HepG2 (cell line): ENCODE measurements at regions not wholly inside any gene's neighbourhood (a gene's known extent, or its start where the extent isn't known, plus 50 kb on each side); places are given as distances from the start of the nearest gene placed in this dataset.
A peak's percentile ranks its signal among the peaks of the same experiment; 100 is the strongest.

Experiments
- AGO1 ChIP-seq: fragments of 200-400 bp; formaldehyde crosslinking; IDR thresholded peaks from 2 replicates; pipeline ENCODE4 v1.6.1; 2017; ENCODE audit warnings: mild to moderate bottlenecking, low read depth, low read length, moderate library complexity; ENCODE audit not compliant: poor library complexity, severe bottlenecking
- ATM ChIP-seq: fragments of 450-650 bp; IDR thresholded peaks from 2 replicates; pipeline ENCODE4 v1.7.1; 2017; ENCODE audit warnings: mild to moderate bottlenecking, borderline replicate concordance
- NFRKB ChIP-seq: fragments of 450-650 bp; IDR thresholded peaks from 2 replicates; pipeline ENCODE4 v1.6.1; 2017
- PATZ1 ChIP-seq: sonication (generic); formaldehyde crosslinking; IDR thresholded peaks from 2 replicates; pipeline ENCODE4 v1.4.0; 2020; ENCODE audit warnings: missing genetic modification reagents
- RBM22 ChIP-seq: fragments of 200-400 bp; formaldehyde crosslinking; optimal IDR thresholded peaks from 2 replicates; pipeline ENCODE3; 2017; ENCODE audit warnings: mild to moderate bottlenecking, low read length, moderate library complexity
- SETDB1 ChIP-seq: sonication (generic); formaldehyde crosslinking; IDR thresholded peaks from 2 replicates; pipeline ENCODE4 v1.5.1; 2020; ENCODE audit warnings: missing genetic modification reagents, mild to moderate bottlenecking, borderline replicate concordance
- TFAP4 ChIP-seq: sonication (generic); IDR thresholded peaks from 2 replicates; pipeline ENCODE4 v1.6.1; 2016; ENCODE audit warnings: low read depth, borderline replicate concordance
- ZHX2 ChIP-seq, 2 experiments: sonication (generic) in 1 of 2; formaldehyde crosslinking in 1 of 2; IDR thresholded peaks; 2 replicates each; pipeline versions ENCODE4 v1.6.1 to v1.9.0; 2014 to 2022; ENCODE audit warnings: antibody characterized with exemption in 1 of 2, borderline replicate concordance in 1 of 2, inconsistent platforms in 1 of 2, low read depth in 1 of 2, missing genetic modification reagents in 1 of 2
- ZNF160 ChIP-seq: sonication (generic); formaldehyde crosslinking; IDR thresholded peaks from 2 replicates; pipeline ENCODE4 v1.8.0; 2022; ENCODE audit warnings: mild to moderate bottlenecking, inconsistent platforms, missing genetic modification reagents
- ZNF230 ChIP-seq: sonication (generic); formaldehyde crosslinking; IDR thresholded peaks from 2 replicates; pipeline ENCODE4 v1.4.0; 2020; ENCODE audit warnings: mild to moderate bottlenecking, missing genetic modification reagents
- ZNF30 ChIP-seq: sonication (generic); formaldehyde crosslinking; IDR thresholded peaks from 2 replicates; pipeline ENCODE4 v1.5.0; 2020; ENCODE audit warnings: mild to moderate bottlenecking, missing genetic modification reagents
- ZNF331 ChIP-seq: sonication (generic); formaldehyde crosslinking; IDR thresholded peaks from 2 replicates; pipeline ENCODE4 v1.4.0; 2020; ENCODE audit warnings: missing genetic modification reagents
- ZNF614 ChIP-seq: IDR thresholded peaks from 2 replicates; pipeline ENCODE4 v1.6.1; 2018; ENCODE audit warnings: missing biosample characterization, missing genetic modification reagents, inconsistent platforms, borderline replicate concordance
- ZNF639 ChIP-seq: conservative IDR thresholded peaks from 2 replicates; pipeline ENCODE4 v1.6.1; 2018; ENCODE audit warnings: missing genetic modification reagents

- TF ChIP-seq AGO1 (no peak), ZNF160 (CRISPR knock-in tag) (peak; percentile 90), RBM22 (no peak), TFAP4 (peak; percentile 46; the same call in 1 of the 2 replicates), ZNF230 (CRISPR knock-in tag) (peak; percentile 71; the same call in 1 of the 2 replicates), PATZ1 (CRISPR knock-in tag) (peak; percentile 98), SETDB1 (CRISPR knock-in tag) (0 out of 2 replicates have a peak, but pooled peaks have one; percentile 34), ZNF639 (CRISPR knock-in tag) (peak; percentile 74; the same call in 1 of the 2 replicates), ZNF614 (CRISPR knock-in tag) (no peak), ZNF30 (CRISPR knock-in tag) (no peak), ATM (no peak), ZNF331 (CRISPR knock-in tag) (peak; percentile 80), NFRKB (no peak), ZHX2 (IDR thresholded peaks at IDR 0.05; ENCODE audit: low read depth) (no peak), ZHX2 (CRISPR knock-in tag; IDR thresholded peaks at IDR 0.05; ENCODE audit: borderline replicate concordance) (peak; percentile 83; the same call in 1 of the 2 replicates)
Measured at GRCh38 chr9:129558551-129559505, 62.1 kb downstream of the C9orf50 start (continued).
